ENCODE measurements at regions not wholly inside any gene's neighbourhood (a gene's known extent, or its start where the extent isn't known, plus 50 kb on each side); places are given as distances from the start of the nearest gene placed in this dataset.
"Not testable (repeated sequence)": the region's sequence is repeated elsewhere in the genome, so short reads cannot be mapped to it uniquely, and the experiment has no call there.

GRCh38 chr5:91244380-91245073 is 138.6 kb downstream of the ARRDC3 start:
- DNase-seq (ENCODE audit: low spot score in 2 of 2, unreplicated experiment in 2 of 2) = no peak
- Mint-ChIP-seq H3K9me3 (peaks cover 19% of the 10 kb centered on the region), H3K27me3 (ENCODE audit: low read depth) (no peaks in the 10 kb centered on the region)

GRCh38 chr5:91243852-91244251 is 139.3 kb downstream of the ARRDC3 start:
- no peaks in the 10 kb centered on the region for H3K4me1 Mint-ChIP-seq
- H3K36me3 Mint-ChIP-seq = peaks cover 4% of the 10 kb centered on the region
- no peak overlapping the region for H3K4me3 Mint-ChIP-seq
- no peak overlapping the region for H3K27ac Mint-ChIP-seq
- TF ChIP-seq, protein P1, sequence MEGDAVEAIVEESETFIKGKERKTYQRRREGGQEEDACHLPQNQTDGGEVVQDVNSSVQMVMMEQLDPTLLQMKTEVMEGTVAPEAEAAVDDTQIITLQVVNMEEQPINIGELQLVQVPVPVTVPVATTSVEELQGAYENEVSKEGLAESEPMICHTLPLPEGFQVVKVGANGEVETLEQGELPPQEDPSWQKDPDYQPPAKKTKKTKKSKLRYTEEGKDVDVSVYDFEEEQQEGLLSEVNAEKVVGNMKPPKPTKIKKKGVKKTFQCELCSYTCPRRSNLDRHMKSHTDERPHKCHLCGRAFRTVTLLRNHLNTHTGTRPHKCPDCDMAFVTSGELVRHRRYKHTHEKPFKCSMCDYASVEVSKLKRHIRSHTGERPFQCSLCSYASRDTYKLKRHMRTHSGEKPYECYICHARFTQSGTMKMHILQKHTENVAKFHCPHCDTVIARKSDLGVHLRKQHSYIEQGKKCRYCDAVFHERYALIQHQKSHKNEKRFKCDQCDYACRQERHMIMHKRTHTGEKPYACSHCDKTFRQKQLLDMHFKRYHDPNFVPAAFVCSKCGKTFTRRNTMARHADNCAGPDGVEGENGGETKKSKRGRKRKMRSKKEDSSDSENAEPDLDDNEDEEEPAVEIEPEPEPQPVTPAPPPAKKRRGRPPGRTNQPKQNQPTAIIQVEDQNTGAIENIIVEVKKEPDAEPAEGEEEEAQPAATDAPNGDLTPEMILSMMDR (IDR thresholded peaks at IDR 0.05; ENCODE audit: unreplicated experiment) = no peak
- no peaks in the 10 kb centered on the region for H3K27me3 Mint-ChIP-seq (ENCODE audit: low read depth)
- H3K9me3 Mint-ChIP-seq = peaks cover 19% of the 10 kb centered on the region
- DNase-seq (ENCODE audit: low spot score in 2 of 2, unreplicated experiment in 2 of 2) = no peak

More at GRCh38 chr5:91244380-91245073, 138.6 kb downstream of the ARRDC3 start:
- Mint-ChIP-seq H3K4me3 (no peak overlapping the region), H3K36me3 (peaks cover 4% of the 10 kb centered on the region), H3K27ac (no peak overlapping the region), H3K4me1 (no peaks in the 10 kb centered on the region)
- TF ChIP-seq, protein P1 (IDR thresholded peaks at IDR 0.05; ENCODE audit: unreplicated experiment) = peak; percentile 15

- H3K4me1 Mint-ChIP-seq = no peaks in the 10 kb centered on the region
- no peak overlapping the region for H3K4me3 Mint-ChIP-seq
These were observed 139.8 kb downstream of the ARRDC3 start for GRCh38 chr5:91243286-91243685.

GRCh38 chr5:91241460-91241859 is 141.7 kb downstream of the ARRDC3 start:
- peaks cover 19% of the 10 kb centered on the region for H3K9me3 Mint-ChIP-seq
- H3K27ac Mint-ChIP-seq; DNase-seq (ENCODE audit: low spot score in 2 of 2, unreplicated experiment in 2 of 2): not testable (repeated sequence)

More at GRCh38 chr5:91243286-91243685, 139.8 kb downstream of the ARRDC3 start:
- Mint-ChIP-seq H3K9me3 (peaks cover 19% of the 10 kb centered on the region), H3K27ac (no peak overlapping the region), H3K36me3 (peaks cover 4% of the 10 kb centered on the region), H3K27me3 (ENCODE audit: low read depth) (no peaks in the 10 kb centered on the region)
- no peak for DNase-seq (ENCODE audit: low spot score in 2 of 2, unreplicated experiment in 2 of 2)
- TF ChIP-seq, protein P1 (IDR thresholded peaks at IDR 0.05; ENCODE audit: unreplicated experiment) = no peak

GRCh38 chr5:91240175-91240574 is 142.9 kb downstream of the ARRDC3 start:
- Mint-ChIP-seq H3K4me1 (no peaks in the 10 kb centered on the region), H3K27me3 (ENCODE audit: low read depth) (no peaks in the 10 kb centered on the region), H3K27ac (no peak overlapping the region), H3K4me3 (no peak overlapping the region), H3K36me3 (peaks cover 4% of the 10 kb centered on the region), H3K9me3 (peaks cover 19% of the 10 kb centered on the region)
- TF ChIP-seq, protein P1 (IDR thresholded peaks at IDR 0.05; ENCODE audit: unreplicated experiment) = no peak
- DNase-seq (ENCODE audit: low spot score in 2 of 2, unreplicated experiment in 2 of 2) = no peak

More at GRCh38 chr5:91241460-91241859, 141.7 kb downstream of the ARRDC3 start:
- H3K4me1 Mint-ChIP-seq; H3K4me3 Mint-ChIP-seq; H3K27me3 Mint-ChIP-seq (ENCODE audit: low read depth); H3K36me3 Mint-ChIP-seq: not testable (repeated sequence)

- no peak for DNase-seq (ENCODE audit: low spot score in 2 of 2, unreplicated experiment in 2 of 2)
- H3K27ac Mint-ChIP-seq = no peak overlapping the region
- no peaks in the 10 kb centered on the region for H3K36me3 Mint-ChIP-seq
- no peaks in the 10 kb centered on the region for H3K9me3 Mint-ChIP-seq
- TF ChIP-seq, protein P1 (IDR thresholded peaks at IDR 0.05; ENCODE audit: unreplicated experiment) = no peak
- H3K4me3 Mint-ChIP-seq = no peak overlapping the region
- no peaks in the 10 kb centered on the region for H3K4me1 Mint-ChIP-seq
- no peaks in the 10 kb centered on the region for H3K27me3 Mint-ChIP-seq (ENCODE audit: low read depth)
These were observed 147.8 kb downstream of the ARRDC3 start for GRCh38 chr5:91235271-91235694.

Measured in mesothelial cell of epicardium (in vitro differentiated cells).